NB4 (cell line): ENCODE measurements at regions not wholly inside any gene's neighbourhood (a gene's known extent, or its start where the extent isn't known, plus 50 kb on each side); places are given as distances from the start of the nearest gene placed in this dataset.

ENCODE experiments used
- DNase-seq: peaks from one replicate; pipeline ENCODE4 v3.0.0; 2010; ENCODE audit warnings: low read depth
- H3K4me3 ChIP-seq: one replicate; pipeline ENCODE4 v1.5.1; 2011; ENCODE audit warnings: mild to moderate bottlenecking, low read depth, low read length, moderate library complexity
- MYC ChIP-seq: IDR thresholded peaks from 2 replicates; pipeline ENCODE4 v1.6.1; 2011; ENCODE audit warnings: low read depth, low read length
- POLR2A ChIP-seq: IDR thresholded peaks from 2 replicates; pipeline ENCODE4 v1.6.1; 2011; ENCODE audit warnings: mild to moderate bottlenecking; ENCODE audit not compliant: insufficient read length; ENCODE audit errors: extremely low read depth
- TF ChIP-seq, protein P1 (sequence below): IDR thresholded peaks from one replicate; pipeline ENCODE4 v1.5.1; 2012; ENCODE audit warnings: low read depth, low read length
- TF ChIP-seq, protein P2 (sequence below): IDR thresholded peaks from 2 replicates; pipeline ENCODE4 v1.6.1; 2011; ENCODE audit warnings: low read depth, low read length

DNA sequence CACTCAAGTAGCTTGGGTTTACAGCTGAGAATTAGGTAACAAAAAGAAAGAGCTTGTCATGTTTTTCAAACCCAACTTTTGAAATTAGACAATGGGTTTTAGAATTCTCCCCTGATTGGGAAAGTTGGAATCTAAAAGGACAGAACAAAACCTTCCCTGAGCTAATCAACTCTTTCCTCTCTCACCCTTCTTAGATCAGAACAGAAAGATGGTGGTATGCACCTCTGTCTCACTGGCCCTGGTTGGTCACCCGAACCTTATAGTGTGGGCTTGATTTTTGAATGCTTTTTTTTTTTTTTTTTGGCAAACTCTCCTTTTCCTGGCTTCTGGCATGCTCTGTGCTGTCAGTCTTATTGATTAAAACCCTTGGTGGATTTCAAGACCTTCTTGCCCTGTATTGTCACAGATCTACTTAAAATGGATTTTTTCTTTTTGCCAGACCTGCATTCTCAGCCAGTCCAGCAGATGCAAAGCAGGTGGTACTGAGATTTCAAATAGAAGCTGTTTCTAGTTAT lies 251.1 kb upstream of the RMST start:
- TF ChIP-seq, protein P1, sequence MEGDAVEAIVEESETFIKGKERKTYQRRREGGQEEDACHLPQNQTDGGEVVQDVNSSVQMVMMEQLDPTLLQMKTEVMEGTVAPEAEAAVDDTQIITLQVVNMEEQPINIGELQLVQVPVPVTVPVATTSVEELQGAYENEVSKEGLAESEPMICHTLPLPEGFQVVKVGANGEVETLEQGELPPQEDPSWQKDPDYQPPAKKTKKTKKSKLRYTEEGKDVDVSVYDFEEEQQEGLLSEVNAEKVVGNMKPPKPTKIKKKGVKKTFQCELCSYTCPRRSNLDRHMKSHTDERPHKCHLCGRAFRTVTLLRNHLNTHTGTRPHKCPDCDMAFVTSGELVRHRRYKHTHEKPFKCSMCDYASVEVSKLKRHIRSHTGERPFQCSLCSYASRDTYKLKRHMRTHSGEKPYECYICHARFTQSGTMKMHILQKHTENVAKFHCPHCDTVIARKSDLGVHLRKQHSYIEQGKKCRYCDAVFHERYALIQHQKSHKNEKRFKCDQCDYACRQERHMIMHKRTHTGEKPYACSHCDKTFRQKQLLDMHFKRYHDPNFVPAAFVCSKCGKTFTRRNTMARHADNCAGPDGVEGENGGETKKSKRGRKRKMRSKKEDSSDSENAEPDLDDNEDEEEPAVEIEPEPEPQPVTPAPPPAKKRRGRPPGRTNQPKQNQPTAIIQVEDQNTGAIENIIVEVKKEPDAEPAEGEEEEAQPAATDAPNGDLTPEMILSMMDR = no peak
- TF ChIP-seq MYC (no peak), POLR2A (no peak)
- TF ChIP-seq, protein P2, sequence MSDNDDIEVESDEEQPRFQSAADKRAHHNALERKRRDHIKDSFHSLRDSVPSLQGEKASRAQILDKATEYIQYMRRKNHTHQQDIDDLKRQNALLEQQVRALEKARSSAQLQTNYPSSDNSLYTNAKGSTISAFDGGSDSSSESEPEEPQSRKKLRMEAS = no peak
- no peak overlapping the region for H3K4me3 ChIP-seq
- DNase-seq = no peak

DNA sequence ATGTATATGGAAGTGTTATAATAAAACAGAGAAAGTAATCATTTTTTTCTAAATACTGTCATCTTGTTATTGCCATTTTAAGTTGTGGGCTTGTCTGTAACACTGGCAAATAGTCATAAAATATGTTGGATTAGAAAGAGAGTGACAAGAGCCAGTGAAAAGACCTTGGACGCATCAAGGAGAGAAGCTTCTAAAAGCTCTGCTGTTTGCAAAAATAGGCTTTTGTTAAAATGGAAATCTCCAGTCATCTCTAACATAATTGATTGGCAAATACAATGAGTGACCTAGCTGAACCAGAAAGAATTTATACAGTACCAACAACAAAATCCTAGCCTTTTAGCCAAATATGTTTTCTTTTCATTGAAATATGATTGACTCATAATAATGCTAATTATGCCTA lies 245.8 kb upstream of the RMST start:
- TF ChIP-seq POLR2A (no peak), MYC (no peak)
- TF ChIP-seq, protein P2 = no peak
- TF ChIP-seq, protein P1 = no peak
- H3K4me3 ChIP-seq = no peak overlapping the region
- DNase-seq = no peak

DNA sequence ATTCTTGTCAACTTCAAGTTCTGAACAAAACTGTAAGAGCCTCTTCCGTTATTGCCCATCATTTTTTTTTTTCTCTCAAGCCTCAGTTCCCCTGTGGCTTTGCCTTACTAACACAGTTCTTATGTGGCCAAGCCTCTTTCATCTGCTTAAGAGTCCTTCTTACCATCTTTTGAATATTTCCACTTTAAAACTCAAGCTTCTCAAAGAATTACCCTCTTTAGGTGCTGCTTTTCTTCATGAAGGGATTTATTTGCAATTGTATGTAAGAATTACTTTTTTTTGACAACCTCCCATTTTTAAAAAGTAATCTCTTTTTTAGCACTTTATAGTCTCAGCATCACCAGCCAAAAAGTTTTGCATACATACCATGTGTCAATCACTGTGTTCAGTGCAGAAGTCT lies 240.2 kb upstream of the RMST start:
- no peak for DNase-seq
- no peak overlapping the region for H3K4me3 ChIP-seq
- TF ChIP-seq, protein P2 = no peak
- TF ChIP-seq MYC (no peak), POLR2A (no peak)
- TF ChIP-seq, protein P1 = no peak

DNA sequence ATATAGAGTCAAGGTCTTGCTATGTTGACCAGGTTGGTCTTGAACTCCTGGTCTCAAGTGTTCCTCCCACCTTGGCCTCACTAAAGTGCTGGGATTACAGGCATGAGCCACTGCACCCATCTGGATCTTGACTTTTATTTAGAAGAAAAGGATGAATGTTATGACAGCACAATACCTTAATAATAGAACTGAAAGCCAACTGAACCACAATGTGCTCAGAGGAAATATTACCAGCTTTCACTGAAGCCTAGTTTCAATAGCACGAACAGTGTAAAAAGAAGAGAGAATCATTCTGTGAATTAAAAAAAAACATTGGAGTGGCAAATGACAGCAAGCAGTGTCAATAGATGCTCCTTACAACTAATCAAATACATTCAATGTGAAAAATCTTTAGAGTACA lies 239.2 kb upstream of the RMST start:
- no peak overlapping the region for H3K4me3 ChIP-seq
- no peak for DNase-seq
- TF ChIP-seq, protein P1 = no peak
- TF ChIP-seq MYC (no peak), POLR2A (no peak)
- TF ChIP-seq, protein P2 = no peak

DNA sequence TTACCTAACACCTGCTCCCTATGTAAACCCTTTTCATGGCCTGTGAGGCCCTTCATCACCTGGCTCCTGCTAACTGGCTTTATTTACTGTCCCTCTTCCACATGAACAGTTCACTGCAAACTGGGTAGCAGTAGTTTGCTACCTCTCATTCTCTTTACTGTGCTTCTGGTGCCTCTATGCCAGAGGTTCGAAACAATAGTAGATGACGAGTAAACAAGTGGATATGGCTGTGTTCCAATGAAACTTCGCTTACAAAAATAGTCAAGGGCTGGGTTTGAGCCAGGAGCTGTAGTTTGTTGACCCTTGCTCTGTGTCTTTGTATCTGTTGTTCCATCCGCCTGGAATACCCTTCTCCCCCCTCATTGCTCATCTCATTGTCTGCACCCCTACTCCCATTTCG lies 233.6 kb upstream of the RMST start:
- no peak overlapping the region for H3K4me3 ChIP-seq
- TF ChIP-seq POLR2A (no peak), MYC (no peak)
- TF ChIP-seq, protein P1 = no peak
- TF ChIP-seq, protein P2 = no peak
- no peak for DNase-seq
